ENCODE measurements at regions not wholly inside any gene's neighbourhood (a gene's known extent, or its start where the extent isn't known, plus 50 kb on each side); places are given as distances from the start of the nearest gene placed in this dataset.
"Not testable (repeated sequence)": the region's sequence is repeated elsewhere in the genome, so short reads cannot be mapped to it uniquely, and the experiment has no call there.

- no peak for DNase-seq
Measured at GRCh38 chr7:82559193-82559805, 115.7 kb upstream of the CACNA2D1 start.

GRCh38 chr7:82549616-82550285 is 106.2 kb upstream of the CACNA2D1 start:
- DNase-seq: no peak

- no peak for DNase-seq
Measured at GRCh38 chr7:82548141-82548688, 104.6 kb upstream of the CACNA2D1 start.

- peak; percentile 80 for DNase-seq
Measured at GRCh38 chr7:82542665-82543064, 99.1 kb upstream of the CACNA2D1 start.

GRCh38 chr7:82539969-82540368 is 96.4 kb upstream of the CACNA2D1 start:
- no peak for DNase-seq

- peak; percentile 55 for DNase-seq
Measured at GRCh38 chr7:82534684-82535083, 91.1 kb upstream of the CACNA2D1 start.

- no peak for DNase-seq
Measured at GRCh38 chr7:82530361-82530760, 86.8 kb upstream of the CACNA2D1 start.

- peak; percentile 62 for DNase-seq
Measured at GRCh38 chr7:82528577-82529310, 85.2 kb upstream of the CACNA2D1 start.

GRCh38 chr7:82527851-82528250 is 84.3 kb upstream of the CACNA2D1 start:
- DNase-seq: peak; percentile 53

- no peak for DNase-seq
Measured at GRCh38 chr7:82521906-82522445, 78.4 kb upstream of the CACNA2D1 start.

- no peak for DNase-seq
Measured at GRCh38 chr7:82517050-82517449, 73.5 kb upstream of the CACNA2D1 start.

- no peak for DNase-seq
Measured at GRCh38 chr7:82511542-82511941, 68.0 kb upstream of the CACNA2D1 start.

GRCh38 chr7:82507976-82508677 is 64.5 kb upstream of the CACNA2D1 start:
- DNase-seq: no peak

- no peak for DNase-seq
Measured at GRCh38 chr7:82507365-82507975, 63.9 kb upstream of the CACNA2D1 start.

- no peak for DNase-seq
Measured at GRCh38 chr7:82506702-82507101, 63.1 kb upstream of the CACNA2D1 start.

- no peak for DNase-seq
Measured at GRCh38 chr7:82506208-82506607, 62.6 kb upstream of the CACNA2D1 start.

- no peak for DNase-seq
Measured at GRCh38 chr7:82501346-82501745, 57.8 kb upstream of the CACNA2D1 start.

- not testable (repeated sequence) for DNase-seq
Measured at GRCh38 chr7:82499546-82499945, 56.0 kb upstream of the CACNA2D1 start.

GRCh38 chr7:82494420-82494819 is 50.8 kb upstream of the CACNA2D1 start:
- no peak for DNase-seq

Measured in EL (cell line).